GM21526 (cell line): ENCODE measurements at regions not wholly inside any gene's neighbourhood (a gene's known extent, or its start where the extent isn't known, plus 50 kb on each side); places are given as distances from the start of the nearest gene placed in this dataset.
"Not testable (repeated sequence)": the region's sequence is repeated elsewhere in the genome, so short reads cannot be mapped to it uniquely, and the experiment has no call there.

ENCODE experiments used
- ATAC-seq: cut with Tn5 transposase; IDR thresholded peaks from one replicate; pipeline ENCODE4 v1.9.1; 2021; ENCODE audit warnings: moderate library complexity; ENCODE audit not compliant: unreplicated experiment, low FRiP score

GRCh38 chr7:46107610-46108217 lies 186.6 kb upstream of the IGFBP3 start:
- no peak for ATAC-seq

- no peak for ATAC-seq
Observed at GRCh38 chr7:46100521-46100920, 179.4 kb upstream of the IGFBP3 start.

- no peak for ATAC-seq
Observed at GRCh38 chr7:46099076-46099475, 178.0 kb upstream of the IGFBP3 start.

- ATAC-seq, result no peak
Observed at GRCh38 chr7:46091071-46091470, 170.0 kb upstream of the IGFBP3 start.

GRCh38 chr7:46089281-46089680 lies 168.2 kb upstream of the IGFBP3 start:
- ATAC-seq, result no peak

- ATAC-seq, result not testable (repeated sequence)
Observed at GRCh38 chr7:46088486-46088885, 167.4 kb upstream of the IGFBP3 start.

GRCh38 chr7:46080595-46081159 lies 159.6 kb upstream of the IGFBP3 start:
- ATAC-seq, result no peak

GRCh38 chr7:46079421-46079820 lies 158.3 kb upstream of the IGFBP3 start:
- no peak for ATAC-seq

- ATAC-seq, result no peak
Observed at GRCh38 chr7:46076527-46076926, 155.5 kb upstream of the IGFBP3 start.

GRCh38 chr7:46072722-46073121 lies 151.7 kb upstream of the IGFBP3 start:
- ATAC-seq, result no peak

GRCh38 chr7:46071601-46072000 lies 150.5 kb upstream of the IGFBP3 start:
- ATAC-seq, result no peak

- ATAC-seq, result no peak
Observed at GRCh38 chr7:46071076-46071475, 150.0 kb upstream of the IGFBP3 start.

- ATAC-seq, result no peak
Observed at GRCh38 chr7:46068159-46068558, 147.1 kb upstream of the IGFBP3 start.

- no peak for ATAC-seq
Observed at GRCh38 chr7:46059308-46060020, 138.4 kb upstream of the IGFBP3 start.

- ATAC-seq, result no peak
Observed at GRCh38 chr7:46058086-46058823, 137.2 kb upstream of the IGFBP3 start.

- no peak for ATAC-seq
Observed at GRCh38 chr7:46054915-46055314, 133.8 kb upstream of the IGFBP3 start.

- ATAC-seq, result no peak
Observed at GRCh38 chr7:46054272-46054671, 133.2 kb upstream of the IGFBP3 start.

GRCh38 chr7:46047581-46047980 lies 126.5 kb upstream of the IGFBP3 start:
- no peak for ATAC-seq

- ATAC-seq, result not testable (repeated sequence)
Observed at GRCh38 chr7:46043338-46043737, 122.3 kb upstream of the IGFBP3 start.

- ATAC-seq, result not testable (repeated sequence)
Observed at GRCh38 chr7:46039813-46040212, 118.7 kb upstream of the IGFBP3 start.

GRCh38 chr7:46035166-46035565 lies 114.1 kb upstream of the IGFBP3 start:
- ATAC-seq, result no peak
